ENCODE measurements at regions not wholly inside any gene's neighbourhood (a gene's known extent, or its start where the extent isn't known, plus 50 kb on each side); places are given as distances from the start of the nearest gene placed in this dataset.

- no peak overlapping the region for H3K4me3 ChIP-seq (ENCODE audit: low read depth, low read length)
- TF ChIP-seq, protein P1, sequence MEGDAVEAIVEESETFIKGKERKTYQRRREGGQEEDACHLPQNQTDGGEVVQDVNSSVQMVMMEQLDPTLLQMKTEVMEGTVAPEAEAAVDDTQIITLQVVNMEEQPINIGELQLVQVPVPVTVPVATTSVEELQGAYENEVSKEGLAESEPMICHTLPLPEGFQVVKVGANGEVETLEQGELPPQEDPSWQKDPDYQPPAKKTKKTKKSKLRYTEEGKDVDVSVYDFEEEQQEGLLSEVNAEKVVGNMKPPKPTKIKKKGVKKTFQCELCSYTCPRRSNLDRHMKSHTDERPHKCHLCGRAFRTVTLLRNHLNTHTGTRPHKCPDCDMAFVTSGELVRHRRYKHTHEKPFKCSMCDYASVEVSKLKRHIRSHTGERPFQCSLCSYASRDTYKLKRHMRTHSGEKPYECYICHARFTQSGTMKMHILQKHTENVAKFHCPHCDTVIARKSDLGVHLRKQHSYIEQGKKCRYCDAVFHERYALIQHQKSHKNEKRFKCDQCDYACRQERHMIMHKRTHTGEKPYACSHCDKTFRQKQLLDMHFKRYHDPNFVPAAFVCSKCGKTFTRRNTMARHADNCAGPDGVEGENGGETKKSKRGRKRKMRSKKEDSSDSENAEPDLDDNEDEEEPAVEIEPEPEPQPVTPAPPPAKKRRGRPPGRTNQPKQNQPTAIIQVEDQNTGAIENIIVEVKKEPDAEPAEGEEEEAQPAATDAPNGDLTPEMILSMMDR (IDR thresholded peaks at IDR 0.05; ENCODE audit: insufficient read depth, low read length): no peak
- DNase-seq (ENCODE audit: low read depth): no peak
These were observed 257.1 kb upstream of the NDST4 start for GRCh38 chr4:115370490-115370889.

- no peak overlapping the region for H3K4me3 ChIP-seq (ENCODE audit: low read depth, low read length)
- TF ChIP-seq, protein P1 (IDR thresholded peaks at IDR 0.05; ENCODE audit: insufficient read depth, low read length): no peak
- no peak for DNase-seq (ENCODE audit: low read depth)
These were observed 256.6 kb upstream of the NDST4 start for GRCh38 chr4:115370012-115370411.

GRCh38 chr4:115366390-115366789, 253.0 kb upstream of the NDST4 start:
- no peak for DNase-seq (ENCODE audit: low read depth)
- H3K4me3 ChIP-seq (ENCODE audit: low read depth, low read length): no peak overlapping the region
- TF ChIP-seq, protein P1 (IDR thresholded peaks at IDR 0.05; ENCODE audit: insufficient read depth, low read length): no peak

DNA sequence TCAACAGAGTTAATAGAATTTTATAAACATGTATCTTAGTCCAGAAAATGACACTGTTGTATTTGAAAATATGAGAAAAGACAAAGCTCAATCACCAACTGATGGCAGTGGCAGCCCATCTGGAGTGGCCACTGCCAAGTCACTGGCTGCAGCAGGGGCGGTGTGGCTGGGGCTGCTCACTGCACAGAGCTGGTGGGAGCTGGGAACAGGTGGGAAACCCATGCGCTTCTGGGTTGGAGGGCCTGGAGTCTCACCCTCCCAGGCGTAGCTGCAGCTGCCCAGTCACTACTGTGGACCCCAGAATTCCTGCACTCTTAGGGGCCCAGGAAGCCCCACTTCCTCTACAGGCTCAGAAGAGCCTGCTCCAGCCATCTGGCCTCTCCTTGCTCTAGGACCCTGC, 251.8 kb upstream of the NDST4 start:
- TF ChIP-seq, protein P1 (IDR thresholded peaks at IDR 0.05; ENCODE audit: insufficient read depth, low read length): no peak
- H3K4me3 ChIP-seq (ENCODE audit: low read depth, low read length): no peak overlapping the region
- DNase-seq (ENCODE audit: low read depth): no peak

- no peak overlapping the region for H3K4me3 ChIP-seq (ENCODE audit: low read depth, low read length)
- TF ChIP-seq, protein P1 (IDR thresholded peaks at IDR 0.05; ENCODE audit: insufficient read depth, low read length): no peak
- no peak for DNase-seq (ENCODE audit: low read depth)
These were observed 248.4 kb upstream of the NDST4 start for GRCh38 chr4:115361781-115362180.

GRCh38 chr4:115360431-115360830, 247.0 kb upstream of the NDST4 start:
- no peak overlapping the region for H3K4me3 ChIP-seq (ENCODE audit: low read depth, low read length)
- DNase-seq (ENCODE audit: low read depth): no peak
- TF ChIP-seq, protein P1 (IDR thresholded peaks at IDR 0.05; ENCODE audit: insufficient read depth, low read length): no peak

DNA sequence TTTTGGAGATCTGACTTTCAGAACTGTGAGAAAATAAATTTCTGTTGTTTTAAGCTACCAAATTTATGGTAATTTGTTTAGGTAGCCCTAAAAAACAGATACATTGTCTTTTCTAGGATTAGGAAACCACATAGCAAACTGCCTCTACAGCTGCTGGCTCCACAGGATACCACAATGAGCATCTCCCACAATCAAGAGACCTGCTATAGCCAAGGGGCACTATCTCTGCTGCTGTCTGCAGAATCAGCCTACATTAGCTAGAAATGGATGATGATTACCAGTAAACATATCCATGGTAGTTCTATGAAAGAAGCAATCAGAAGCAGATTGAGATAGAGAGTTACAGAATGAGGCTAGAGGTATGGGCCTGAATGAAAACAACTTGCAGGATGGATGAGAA, 244.4 kb upstream of the NDST4 start:
- TF ChIP-seq, protein P1 (IDR thresholded peaks at IDR 0.05; ENCODE audit: insufficient read depth, low read length): no peak
- DNase-seq (ENCODE audit: low read depth): no peak
- no peak overlapping the region for H3K4me3 ChIP-seq (ENCODE audit: low read depth, low read length)

Data from fibroblast of the aortic adventitia (primary cell).